Cardiac muscle cell (in vitro differentiated cells and primary cell): ENCODE measurements at regions not wholly inside any gene's neighbourhood (a gene's known extent, or its start where the extent isn't known, plus 50 kb on each side); places are given as distances from the start of the nearest gene placed in this dataset.

Experiments
- DNase-seq, 2 donors: peaks; one replicate each; pipeline versions ENCODE4 v3.0.0 to v3.0.0-alpha.2; 2010 to 2017; ENCODE audit warnings: low read depth in 1 of 2, low spot score in 1 of 2
- H3K27ac ChIP-seq: fragments of 200-600 bp; sonication (generic); 2 replicates; pipeline ENCODE4 v1.5.1; 2016
- H3K27me3 ChIP-seq: fragments of 200-600 bp; sonication (generic); 2 replicates; pipeline ENCODE4 v1.6.0; 2016; ENCODE audit warnings: control low read depth
- H3K36me3 ChIP-seq: fragments of 200-600 bp; sonication (generic); 2 replicates; pipeline ENCODE4 v1.5.1; 2016; ENCODE audit warnings: control low read depth
- H3K4me1 ChIP-seq: fragments of 200-600 bp; sonication (generic); 2 replicates; pipeline ENCODE4 v1.8.1; 2017; ENCODE audit warnings: low read depth, mild to moderate bottlenecking, mixed run types
- H3K4me3 ChIP-seq: fragments of 200-600 bp; sonication (generic); 2 replicates; pipeline ENCODE4 v1.5.1; 2016; ENCODE audit warnings: mild to moderate bottlenecking
- H3K9me3 ChIP-seq: fragments of 200-600 bp; sonication (generic); 2 replicates; pipeline ENCODE4 v1.5.1; 2017; ENCODE audit warnings: low read depth, mild to moderate bottlenecking, control low read depth
- CTCF ChIP-seq: IDR thresholded peaks from 2 replicates; pipeline ENCODE4 v1.5.1; 2012; ENCODE audit warnings: low read depth, mild to moderate bottlenecking, low read length

GRCh38 chr10:58140691-58141347 is 126.9 kb downstream of the IPMK start:
- H3K27ac ChIP-seq: no peak overlapping the region

GRCh38 chr10:58140054-58140453 is 127.6 kb downstream of the IPMK start:
- H3K4me3 ChIP-seq: no peak overlapping the region
- no peak for TF ChIP-seq CTCF
- no peak overlapping the region for H3K27ac ChIP-seq
- no peaks in the 10 kb centered on the region for H3K36me3 ChIP-seq
- no peaks in the 10 kb centered on the region for H3K9me3 ChIP-seq
- DNase-seq: no peak
- no peaks in the 10 kb centered on the region for H3K4me1 ChIP-seq
- H3K27me3 ChIP-seq: no peaks in the 10 kb centered on the region

More at GRCh38 chr10:58140691-58141347, 126.9 kb downstream of the IPMK start:
- Histone ChIP-seq H3K9me3 (no peaks in the 10 kb centered on the region), H3K4me1 (no peaks in the 10 kb centered on the region), H3K4me3 (no peak overlapping the region), H3K27me3 (no peaks in the 10 kb centered on the region), H3K36me3 (no peaks in the 10 kb centered on the region)
- DNase-seq: no peak
- no peak for TF ChIP-seq CTCF

GRCh38 chr10:58137813-58138212 is 129.9 kb downstream of the IPMK start:
- no peak overlapping the region for H3K27ac ChIP-seq
- no peak overlapping the region for H3K4me3 ChIP-seq
- H3K9me3 ChIP-seq: no peaks in the 10 kb centered on the region
- H3K27me3 ChIP-seq: no peaks in the 10 kb centered on the region
- TF ChIP-seq CTCF: no peak
- no peaks in the 10 kb centered on the region for H3K4me1 ChIP-seq
- no peaks in the 10 kb centered on the region for H3K36me3 ChIP-seq
- DNase-seq: no peak

GRCh38 chr10:58115218-58116050 is 152.3 kb downstream of the IPMK start:
- H3K9me3 ChIP-seq: no peaks in the 10 kb centered on the region
- no peak overlapping the region for H3K27ac ChIP-seq
- no peaks in the 10 kb centered on the region for H3K27me3 ChIP-seq
- no peak for TF ChIP-seq CTCF
- no peak for DNase-seq
- no peaks in the 10 kb centered on the region for H3K4me1 ChIP-seq
- H3K36me3 ChIP-seq: no peaks in the 10 kb centered on the region
- no peak overlapping the region for H3K4me3 ChIP-seq

GRCh38 chr10:58109731-58110130 is 158.0 kb downstream of the IPMK start:
- H3K9me3 ChIP-seq: no peaks in the 10 kb centered on the region
- no peak for DNase-seq

More at GRCh38 chr10:58109731-58110130, 158.0 kb downstream of the IPMK start:
- no peak for TF ChIP-seq CTCF
- H3K4me3 ChIP-seq: no peak overlapping the region
- H3K36me3 ChIP-seq: no peaks in the 10 kb centered on the region
- H3K27ac ChIP-seq: no peak overlapping the region
- no peaks in the 10 kb centered on the region for H3K4me1 ChIP-seq
- no peaks in the 10 kb centered on the region for H3K27me3 ChIP-seq
